Neural cell (in vitro differentiated cells): ENCODE measurements at regions not wholly inside any gene's neighbourhood (a gene's known extent, or its start where the extent isn't known, plus 50 kb on each side); places are given as distances from the start of the nearest gene placed in this dataset.

Experiments used
- CTCF ChIP-seq: fragments of 450-650 bp; IDR thresholded peaks from 2 replicates; pipeline ENCODE4 v1.5.1; 2014; ENCODE audit warnings: antibody characterized with exemption, mild to moderate bottlenecking, moderate library complexity; ENCODE audit not compliant: poor library complexity, severe bottlenecking
- EP300 ChIP-seq: fragments of 450-650 bp; conservative IDR thresholded peaks from 2 replicates; pipeline ENCODE4 v1.6.1; 2014; ENCODE audit warnings: antibody characterized with exemption, mild to moderate bottlenecking, moderate library complexity; ENCODE audit not compliant: poor library complexity, severe bottlenecking
- EZH2 ChIP-seq: fragments of 200-600, 300-800 bp; shearing (Covaris generic), sonication (generic); IDR thresholded peaks from 2 replicates; pipeline ENCODE4 v1.6.1; 2014; ENCODE audit warnings: antibody characterized with exemption, low read length, borderline replicate concordance, mild to moderate bottlenecking; ENCODE audit not compliant: insufficient read depth, poor library complexity, severe bottlenecking
- MXI1 ChIP-seq: fragments of 450-650 bp; conservative IDR thresholded peaks from 2 replicates; pipeline ENCODE4 v1.6.1; 2014; ENCODE audit warnings: antibody characterized with exemption, mild to moderate bottlenecking; ENCODE audit not compliant: poor library complexity, severe bottlenecking
- POLR2AphosphoS5 ChIP-seq: IDR thresholded peaks from 2 replicates; pipeline ENCODE4 v1.6.1; 2012
- RAD21 ChIP-seq: fragments of 450-650 bp; conservative IDR thresholded peaks from 2 replicates; pipeline ENCODE4 v1.6.1; 2014; ENCODE audit warnings: antibody characterized with exemption, mild to moderate bottlenecking, moderate library complexity
- REST ChIP-seq: IDR thresholded peaks from 2 replicates; pipeline ENCODE4 v1.6.1; 2012; ENCODE audit warnings: borderline replicate concordance
- SMC3 ChIP-seq: fragments of 450-650 bp; conservative IDR thresholded peaks from 2 replicates; pipeline ENCODE4 v1.6.1; 2014; ENCODE audit warnings: antibody characterized with exemption, mild to moderate bottlenecking, moderate library complexity; ENCODE audit not compliant: poor library complexity
- TAF1 ChIP-seq: IDR thresholded peaks from 2 replicates; pipeline ENCODE4 v1.6.1; 2012; ENCODE audit warnings: low read depth

GRCh38 chr4:134740290-134740689 lies 538.7 kb upstream of the PABPC4L start:
- no peak for TF ChIP-seq CTCF
- TF ChIP-seq POLR2AphosphoS5: no peak
- no peak for TF ChIP-seq EZH2
- no peak for TF ChIP-seq EP300
- no peak for TF ChIP-seq RAD21
- TF ChIP-seq MXI1: no peak
- no peak for TF ChIP-seq REST
- TF ChIP-seq TAF1: no peak
- TF ChIP-seq SMC3: no peak
